Calu3 (cell line): ENCODE measurements at regions not wholly inside any gene's neighbourhood (a gene's known extent, or its start where the extent isn't known, plus 50 kb on each side); places are given as distances from the start of the nearest gene placed in this dataset.

ENCODE experiments used
- BruUV-seq: library from RNA; stranded (reverse); fragments of 400-500 nt; replicated peaks from 2 replicates; lab custom pipeline; 2021; lab: Mats Ljungman, UMichigan
- CTCF ChIA-PET: fragments of 300-600 bp; sonication (Branson Sonifier 250); formaldehyde crosslinking; loops from one replicate; lab custom pipeline; 2022; ENCODE audit warnings: antibody characterized with exemption; lab: Charles Lee
- DNase-seq: peaks from one replicate; pipeline ENCODE4 v3.0.0; 2022
- H3K27ac Mint-ChIP-seq: one replicate; pipeline ENCODE4 v1.8.0; 2022; ENCODE audit warnings: mixed read lengths; ENCODE audit not compliant: unreplicated experiment
- H3K27me3 Mint-ChIP-seq: one replicate; pipeline ENCODE4 v1.8.0; 2022; ENCODE audit warnings: mixed read lengths; ENCODE audit not compliant: unreplicated experiment
- H3K36me3 Mint-ChIP-seq: one replicate; pipeline ENCODE4 v1.8.0; 2022; ENCODE audit warnings: mild to moderate bottlenecking, moderate library complexity, mixed read lengths; ENCODE audit not compliant: insufficient read depth, unreplicated experiment
- H3K4me1 Mint-ChIP-seq: one replicate; pipeline ENCODE4 v1.8.0; 2022; ENCODE audit warnings: mild to moderate bottlenecking, low read depth, mixed read lengths; ENCODE audit not compliant: unreplicated experiment
- H3K4me3 Mint-ChIP-seq: one replicate; pipeline ENCODE4 v1.8.0; 2022; ENCODE audit warnings: mild to moderate bottlenecking, low read depth, moderate library complexity, mixed read lengths; ENCODE audit not compliant: unreplicated experiment
- H3K9me3 Mint-ChIP-seq: one replicate; pipeline ENCODE4 v1.8.0; 2022; ENCODE audit warnings: low read depth, mixed read lengths; ENCODE audit not compliant: unreplicated experiment
- CTCF ChIP-seq: fragments of 200-600 bp; IDR thresholded peaks from one replicate; pipeline ENCODE4 v1.8.0; 2022; ENCODE audit warnings: antibody characterized with exemption; ENCODE audit not compliant: unreplicated experiment
- intact Hi-C: fragments of 100-400 bp; cut with micrococcal nuclease; formaldehyde crosslinking; loops from one replicate; pipeline ENCODE4 v1.10.0; 2022; ENCODE audit not compliant: unreplicated experiment

- no peak for DNase-seq
- H3K4me3 Mint-ChIP-seq: no peak overlapping the region
Measured at GRCh38 chr5:2295476-2295875, 412.8 kb upstream of the IRX4 start.

GRCh38 chr5:2293906-2294305 is 411.2 kb upstream of the IRX4 start:
- TF ChIP-seq CTCF: no peak
- Mint-ChIP-seq H3K27me3 (no peaks in the 10 kb centered on the region), H3K36me3 (no peaks in the 10 kb centered on the region), H3K4me3 (no peak overlapping the region), H3K27ac (no peak overlapping the region), H3K9me3 (peaks cover 9% of the 10 kb centered on the region), H3K4me1 (no peaks in the 10 kb centered on the region)
- CTCF ChIA-PET: no interaction called here
- DNase-seq: no peak
- BruUV-seq: no TSS peak
- intact Hi-C loops: no loop called here

More at GRCh38 chr5:2295476-2295875, 412.8 kb upstream of the IRX4 start:
- H3K4me1 Mint-ChIP-seq: no peaks in the 10 kb centered on the region
- H3K36me3 Mint-ChIP-seq: no peaks in the 10 kb centered on the region
- no peaks in the 10 kb centered on the region for H3K27me3 Mint-ChIP-seq
- no peak for TF ChIP-seq CTCF
- H3K27ac Mint-ChIP-seq: no peak overlapping the region
- intact Hi-C loops: no loop called here
- H3K9me3 Mint-ChIP-seq: peaks cover 9% of the 10 kb centered on the region
- CTCF ChIA-PET: no interaction called here
- no TSS peak for BruUV-seq

- intact Hi-C loops: no loop called here
- no peak overlapping the region for H3K4me3 Mint-ChIP-seq
- no peak for TF ChIP-seq CTCF
- H3K27ac Mint-ChIP-seq: no peak overlapping the region
- H3K9me3 Mint-ChIP-seq: peaks cover 7% of the 10 kb centered on the region
- H3K27me3 Mint-ChIP-seq: no peaks in the 10 kb centered on the region
- BruUV-seq: no TSS peak
- CTCF ChIA-PET: no interaction called here
- DNase-seq: no peak
- no peaks in the 10 kb centered on the region for H3K36me3 Mint-ChIP-seq
- H3K4me1 Mint-ChIP-seq: no peaks in the 10 kb centered on the region
Measured at GRCh38 chr5:2291146-2291840, 408.6 kb upstream of the IRX4 start.

- CTCF ChIA-PET: no interaction called here
- DNase-seq: no peak
- intact Hi-C loops: no loop called here
- Mint-ChIP-seq H3K27ac (no peak overlapping the region), H3K4me3 (no peak overlapping the region), H3K9me3 (peaks cover 7% of the 10 kb centered on the region), H3K36me3 (no peaks in the 10 kb centered on the region), H3K27me3 (no peaks in the 10 kb centered on the region), H3K4me1 (no peaks in the 10 kb centered on the region)
- TF ChIP-seq CTCF: no peak
- no TSS peak for BruUV-seq
Measured at GRCh38 chr5:2289380-2289779, 406.7 kb upstream of the IRX4 start.
